Lung (tissue), 11 donors: ENCODE measurements at regions not wholly inside any gene's neighbourhood (a gene's known extent, or its start where the extent isn't known, plus 50 kb on each side); places are given as distances from the start of the nearest gene placed in this dataset.

Experiments used
- ATAC-seq: fragments of 200-7000 bp; cut with Tn5 transposase; one replicate; pipeline ENCODE4 v1.9.1; 2020; ENCODE audit warnings: moderate number of reproducible peaks; ENCODE audit not compliant: insufficient read depth, low FRiP score
- DNase-seq, 3 donors: peaks; one replicate each; pipeline ENCODE4 v3.0.0-alpha.2; 2013 to 2017
- H3K27ac ChIP-seq, 2 donors: one replicate each; pipeline ENCODE4 v1.5.1; 2013; ENCODE audit warnings: mild to moderate bottlenecking in 2 of 2, moderate library complexity in 2 of 2, control low read depth in 1 of 2, inconsistent platforms in 1 of 2, low read depth in 1 of 2, low read length in 1 of 2
- H3K27me3 ChIP-seq, 3 donors: one replicate each; pipeline ENCODE4 v1.5.1; 2013; ENCODE audit warnings: low read length in 2 of 3; ENCODE audit not compliant: control insufficient read depth in 3 of 3, insufficient read depth in 3 of 3
- H3K36me3 ChIP-seq, 4 donors: one replicate each; pipeline ENCODE4 v1.5.1; 2013; ENCODE audit warnings: low read length in 4 of 4, mild to moderate bottlenecking in 1 of 4, moderate library complexity in 1 of 4; ENCODE audit not compliant: control insufficient read depth in 4 of 4, insufficient read depth in 4 of 4
- H3K4me1 ChIP-seq, 5 donors: one replicate each; pipeline ENCODE4 v1.5.1; 2013; ENCODE audit warnings: low read length in 5 of 5, mild to moderate bottlenecking in 2 of 5, moderate library complexity in 1 of 5; ENCODE audit not compliant: control insufficient read depth in 5 of 5, insufficient read depth in 5 of 5
- H3K4me3 ChIP-seq: one replicate; pipeline ENCODE4 v1.5.1; 2013; ENCODE audit warnings: mild to moderate bottlenecking, control low read depth, moderate library complexity
- H3K9ac ChIP-seq, 2 donors: one replicate each; pipeline ENCODE4 v1.5.1; 2013; ENCODE audit warnings: low read length in 2 of 2, control low read depth in 1 of 2; ENCODE audit not compliant: insufficient read depth in 1 of 2
- H3K9me3 ChIP-seq, 4 donors: one replicate each; pipeline ENCODE4 v1.5.1; 2013; ENCODE audit warnings: low read length in 3 of 4, mild to moderate bottlenecking in 1 of 4, moderate library complexity in 1 of 4; ENCODE audit not compliant: control insufficient read depth in 4 of 4, insufficient read depth in 3 of 4
- WGBS, 2 donors: extraction: QIAGEN DNeasy Blood & Tissue Kit; methylation state at CpG; one replicate each; pipeline ENCODE4 v1.1.7; 2013; 5-methylcytosine and 5-hydroxymethylcytosine counted together
- TF ChIP-seq, protein P1 (sequence below): IDR thresholded peaks from 2 replicates; pipeline ENCODE4 v1.5.1; 2012; ENCODE audit warnings: mild to moderate bottlenecking; ENCODE audit errors: control extremely low read depth, extremely low read depth
- donor health status: control.
- donor health status: control.
- donor health status: Bipolar disorder and iron deficiency.
- donor health status: healthy.
- donor health status: DM: yes; HTN: yes; CAD: no.

DNA sequence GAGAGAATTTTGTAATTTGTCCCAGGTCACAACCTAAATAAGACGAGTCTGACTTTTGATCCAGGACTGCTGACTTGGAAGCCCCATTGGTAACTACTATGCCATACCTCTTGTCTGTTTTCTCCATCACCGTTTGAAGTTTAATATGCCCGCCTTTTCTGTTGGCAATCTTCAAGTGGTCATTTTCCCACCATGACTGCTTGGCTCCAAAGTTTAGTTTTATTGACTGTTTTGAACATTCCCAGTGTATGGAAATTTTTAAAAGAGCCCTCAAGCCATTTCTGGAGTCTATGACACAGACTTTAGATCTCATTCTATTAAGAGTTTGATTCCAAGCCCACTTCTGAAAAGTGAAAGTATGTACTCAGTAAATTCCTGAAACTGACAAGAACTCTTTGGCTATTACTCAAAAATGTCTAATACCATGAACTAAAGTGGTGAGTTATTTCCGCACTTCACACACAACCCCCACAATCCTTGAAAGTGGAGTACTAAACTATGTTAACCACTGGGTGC is 136.7 kb upstream of the ADAMTS9 start:
- DNase-seq (peak in 2 of 3 donors; percentile 64 to 79), ATAC-seq (peak; percentile 50)
- 59 to 67% methylated on average over 4 of the region's 4 CpGs for WGBS, 2 donors
- Histone ChIP-seq H3K27me3 (no peaks in the 10 kb centered on the region), H3K9ac (no peak overlapping the region), H3K4me3 (no peak overlapping the region), H3K36me3 (no peaks in the 10 kb centered on the region), H3K9me3 (no peaks in the 10 kb centered on the region), H3K4me1 (peaks cover 0 to 30% (median 5%) of the 10 kb centered on the region in 5 donors), H3K27ac (no peak overlapping the region)
- TF ChIP-seq, protein P1, sequence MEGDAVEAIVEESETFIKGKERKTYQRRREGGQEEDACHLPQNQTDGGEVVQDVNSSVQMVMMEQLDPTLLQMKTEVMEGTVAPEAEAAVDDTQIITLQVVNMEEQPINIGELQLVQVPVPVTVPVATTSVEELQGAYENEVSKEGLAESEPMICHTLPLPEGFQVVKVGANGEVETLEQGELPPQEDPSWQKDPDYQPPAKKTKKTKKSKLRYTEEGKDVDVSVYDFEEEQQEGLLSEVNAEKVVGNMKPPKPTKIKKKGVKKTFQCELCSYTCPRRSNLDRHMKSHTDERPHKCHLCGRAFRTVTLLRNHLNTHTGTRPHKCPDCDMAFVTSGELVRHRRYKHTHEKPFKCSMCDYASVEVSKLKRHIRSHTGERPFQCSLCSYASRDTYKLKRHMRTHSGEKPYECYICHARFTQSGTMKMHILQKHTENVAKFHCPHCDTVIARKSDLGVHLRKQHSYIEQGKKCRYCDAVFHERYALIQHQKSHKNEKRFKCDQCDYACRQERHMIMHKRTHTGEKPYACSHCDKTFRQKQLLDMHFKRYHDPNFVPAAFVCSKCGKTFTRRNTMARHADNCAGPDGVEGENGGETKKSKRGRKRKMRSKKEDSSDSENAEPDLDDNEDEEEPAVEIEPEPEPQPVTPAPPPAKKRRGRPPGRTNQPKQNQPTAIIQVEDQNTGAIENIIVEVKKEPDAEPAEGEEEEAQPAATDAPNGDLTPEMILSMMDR: no peak

DNA sequence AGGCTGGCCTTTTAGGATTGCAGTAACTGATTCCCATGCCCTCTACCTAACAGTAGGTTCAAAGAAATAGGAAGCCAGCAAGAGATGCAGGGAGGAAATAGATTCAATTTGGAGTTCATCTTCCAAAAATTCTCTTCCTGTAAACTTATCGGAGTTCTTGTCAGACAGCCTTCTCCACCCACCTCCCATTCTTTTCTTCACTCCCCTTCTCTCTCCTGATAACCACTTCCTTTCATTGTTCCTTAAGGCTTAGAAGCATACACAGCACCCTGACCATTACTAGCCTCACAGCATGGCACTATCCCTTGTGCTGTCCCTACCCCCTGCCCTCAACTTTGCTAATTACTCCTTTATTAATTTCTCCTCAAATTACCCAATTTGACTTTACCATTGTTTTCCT is 130.4 kb upstream of the ADAMTS9 start:
- H3K27me3 ChIP-seq: no peaks in the 10 kb centered on the region
- no peak for ATAC-seq
- no peaks in the 10 kb centered on the region for H3K36me3 ChIP-seq
- WGBS, 2 donors: 75 to 78% methylated on average over 1 of the region's 1 CpG
- TF ChIP-seq, protein P1: no peak
- no peak overlapping the region for H3K9ac ChIP-seq
- H3K9me3 ChIP-seq: no peaks in the 10 kb centered on the region
- H3K4me1 ChIP-seq: peaks cover 1 to 33% (median 19%) of the 10 kb centered on the region in 5 donors
- DNase-seq: no peak
- no peak overlapping the region for H3K4me3 ChIP-seq
- H3K27ac ChIP-seq: no peak overlapping the region

DNA sequence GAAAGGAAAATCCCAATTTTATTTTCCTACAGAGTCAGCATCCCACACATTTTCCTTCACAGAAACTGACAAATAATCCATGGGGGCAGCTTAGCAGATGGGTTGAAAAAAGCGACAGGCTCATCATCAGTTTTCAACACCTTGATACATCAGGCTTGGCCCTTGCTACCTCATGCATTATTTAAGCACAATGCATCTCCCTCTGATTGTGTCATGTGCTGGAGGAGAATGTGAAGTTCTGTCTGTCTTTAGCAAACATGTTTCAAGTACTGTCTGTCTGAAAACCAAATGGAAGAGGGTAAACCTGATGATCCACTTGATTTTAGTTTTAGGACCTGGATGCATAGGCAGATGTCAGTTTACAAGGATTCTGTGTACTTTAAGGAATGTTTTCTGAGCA is 128.6 kb upstream of the ADAMTS9 start:
- Histone ChIP-seq H3K9me3 (no peaks in the 10 kb centered on the region), H3K4me3 (no peak overlapping the region), H3K4me1 (peaks cover 1 to 30% (median 19%) of the 10 kb centered on the region in 5 donors), H3K27ac (no peak overlapping the region), H3K9ac (no peak overlapping the region), H3K36me3 (no peaks in the 10 kb centered on the region), H3K27me3 (no peaks in the 10 kb centered on the region)
- no peak for DNase-seq
- WGBS, 2 donors: 96 to 100% methylated on average over 1 of the region's 1 CpG
- TF ChIP-seq, protein P1: no peak
- ATAC-seq: no peak

DNA sequence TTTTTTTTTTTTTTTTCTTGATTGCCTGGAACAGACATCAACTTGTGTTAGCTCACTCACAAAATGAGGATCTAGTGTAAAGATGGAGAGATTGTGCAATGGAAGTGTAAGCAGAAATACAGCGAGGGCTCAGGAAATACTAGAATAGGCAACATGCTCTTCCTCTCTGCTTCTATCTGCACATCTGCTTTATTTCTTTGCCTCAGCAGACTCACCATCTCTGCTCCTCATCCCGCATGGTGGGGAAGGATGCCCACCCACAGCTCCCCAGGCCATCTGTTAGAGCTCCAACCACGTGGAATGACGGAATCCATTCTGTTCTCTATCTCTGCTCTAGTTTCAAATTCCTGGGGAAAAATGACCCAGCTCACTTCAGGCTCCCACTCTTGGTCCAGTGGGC is 128.0 kb upstream of the ADAMTS9 start:
- H3K9ac ChIP-seq: peak overlapping the region in 1 of 2 donors; percentile 48
- 65 to 69% methylated on average over 4 of the region's 4 CpGs for WGBS, 2 donors
- peaks cover 0 to 3% (median 0%) of the 10 kb centered on the region in 4 donors for H3K36me3 ChIP-seq
- H3K27me3 ChIP-seq: no peaks in the 10 kb centered on the region
- TF ChIP-seq, protein P1: no peak
- H3K27ac ChIP-seq: no peak overlapping the region
- H3K4me3 ChIP-seq: no peak overlapping the region
- peak in 2 of 3 donors; percentile 25 to 70 for DNase-seq
- ATAC-seq: no peak
- no peaks in the 10 kb centered on the region for H3K9me3 ChIP-seq
- peaks cover 1 to 30% (median 19%) of the 10 kb centered on the region in 5 donors for H3K4me1 ChIP-seq
